GM12875 (cell line): ENCODE measurements at regions not wholly inside any gene's neighbourhood (a gene's known extent, or its start where the extent isn't known, plus 50 kb on each side); places are given as distances from the start of the nearest gene placed in this dataset.

ENCODE experiments used
- H3K4me3 ChIP-seq: one replicate; pipeline ENCODE4 v1.5.1; 2011; ENCODE audit warnings: low read depth, low read length, control low read depth
- TF ChIP-seq, protein P1 (sequence below): IDR thresholded peaks from 2 replicates; pipeline ENCODE4 v1.5.1; 2011; ENCODE audit warnings: low read depth, mild to moderate bottlenecking, control low read depth, inconsistent platforms, low read length, moderate library complexity, borderline replicate concordance; ENCODE audit not compliant: insufficient read depth

DNA sequence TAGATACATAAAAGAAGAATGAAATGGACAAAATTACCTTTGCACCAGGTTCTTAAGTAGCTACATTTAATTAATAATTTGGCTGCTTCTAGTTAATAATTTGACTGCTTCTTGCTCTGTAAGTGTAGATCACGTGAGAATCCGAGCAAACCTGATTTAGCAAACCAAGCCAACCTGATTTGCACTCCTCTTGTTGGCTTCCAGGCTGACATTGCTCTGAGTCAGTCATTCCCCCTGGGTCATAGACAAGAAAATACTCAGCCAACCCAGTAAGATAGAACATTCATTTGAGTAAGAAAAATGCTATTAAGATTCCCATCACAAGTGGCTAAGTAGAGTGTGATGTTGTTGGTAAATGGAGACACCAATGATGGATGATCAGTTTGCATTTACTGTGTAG, 304.1 kb downstream of the C11orf87 start:
- no peak overlapping the region for H3K4me3 ChIP-seq
- TF ChIP-seq, protein P1, sequence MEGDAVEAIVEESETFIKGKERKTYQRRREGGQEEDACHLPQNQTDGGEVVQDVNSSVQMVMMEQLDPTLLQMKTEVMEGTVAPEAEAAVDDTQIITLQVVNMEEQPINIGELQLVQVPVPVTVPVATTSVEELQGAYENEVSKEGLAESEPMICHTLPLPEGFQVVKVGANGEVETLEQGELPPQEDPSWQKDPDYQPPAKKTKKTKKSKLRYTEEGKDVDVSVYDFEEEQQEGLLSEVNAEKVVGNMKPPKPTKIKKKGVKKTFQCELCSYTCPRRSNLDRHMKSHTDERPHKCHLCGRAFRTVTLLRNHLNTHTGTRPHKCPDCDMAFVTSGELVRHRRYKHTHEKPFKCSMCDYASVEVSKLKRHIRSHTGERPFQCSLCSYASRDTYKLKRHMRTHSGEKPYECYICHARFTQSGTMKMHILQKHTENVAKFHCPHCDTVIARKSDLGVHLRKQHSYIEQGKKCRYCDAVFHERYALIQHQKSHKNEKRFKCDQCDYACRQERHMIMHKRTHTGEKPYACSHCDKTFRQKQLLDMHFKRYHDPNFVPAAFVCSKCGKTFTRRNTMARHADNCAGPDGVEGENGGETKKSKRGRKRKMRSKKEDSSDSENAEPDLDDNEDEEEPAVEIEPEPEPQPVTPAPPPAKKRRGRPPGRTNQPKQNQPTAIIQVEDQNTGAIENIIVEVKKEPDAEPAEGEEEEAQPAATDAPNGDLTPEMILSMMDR: no peak

DNA sequence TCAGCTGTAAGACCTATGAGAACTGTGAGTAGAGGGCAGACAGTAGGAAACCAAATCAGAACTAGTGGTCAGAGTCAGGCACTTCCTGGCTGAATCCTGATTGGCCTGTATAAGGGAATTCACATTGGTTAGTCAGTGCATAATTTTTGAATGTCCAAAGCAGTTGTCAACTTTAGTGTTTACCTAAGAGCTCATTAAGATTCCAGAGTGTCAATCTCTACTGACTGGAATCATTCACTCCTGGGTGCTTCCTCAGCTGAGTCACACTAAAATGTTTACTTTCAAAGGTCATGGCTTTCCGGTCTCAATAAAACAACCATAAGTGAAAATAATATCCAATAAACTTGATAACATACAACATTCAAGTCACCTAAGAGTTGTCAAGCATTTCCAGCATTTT, 306.1 kb downstream of the C11orf87 start:
- H3K4me3 ChIP-seq: no peak overlapping the region
- TF ChIP-seq, protein P1: no peak

DNA sequence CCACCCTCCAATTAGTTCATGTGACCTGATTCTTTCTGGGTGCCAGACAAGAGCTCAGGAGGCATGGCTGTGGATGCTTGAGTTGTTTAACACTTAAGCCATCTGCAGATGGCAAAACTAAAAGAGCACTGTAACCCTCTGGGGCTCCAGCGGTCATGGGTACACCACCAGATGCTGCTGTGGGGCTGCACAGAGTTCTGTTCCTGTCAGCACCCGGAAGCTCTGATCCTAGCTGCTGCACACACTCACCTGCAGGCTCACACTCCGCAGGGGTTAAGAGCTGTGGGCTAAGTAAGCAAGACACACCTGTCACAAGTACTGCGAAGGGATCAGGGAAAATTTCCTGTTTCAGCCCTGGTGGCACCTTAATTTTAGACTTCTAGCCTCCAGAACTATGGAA, 307.8 kb downstream of the C11orf87 start:
- TF ChIP-seq, protein P1: no peak; the same call in 1 of the 2 replicates
- no peak overlapping the region for H3K4me3 ChIP-seq

DNA sequence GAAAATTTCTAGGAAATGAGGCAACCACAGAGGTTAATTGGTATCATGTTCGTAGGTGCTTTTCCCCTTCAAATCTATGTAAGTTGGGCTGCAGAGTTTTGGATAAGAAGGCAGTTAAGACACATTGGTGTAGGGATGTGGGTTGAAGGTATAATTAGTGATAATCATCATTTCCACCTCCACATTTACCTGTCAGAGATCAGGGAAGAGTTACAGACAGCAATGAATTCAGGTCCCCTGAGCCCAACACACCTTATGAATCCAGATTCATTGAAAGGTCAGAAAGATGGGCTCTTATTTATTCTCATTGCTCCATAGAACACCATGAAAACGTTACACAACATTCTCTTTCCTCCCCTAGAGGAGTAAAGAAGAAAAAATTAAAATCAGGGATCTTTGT, 308.7 kb downstream of the C11orf87 start:
- TF ChIP-seq, protein P1: no peak
- H3K4me3 ChIP-seq: no peak overlapping the region

DNA sequence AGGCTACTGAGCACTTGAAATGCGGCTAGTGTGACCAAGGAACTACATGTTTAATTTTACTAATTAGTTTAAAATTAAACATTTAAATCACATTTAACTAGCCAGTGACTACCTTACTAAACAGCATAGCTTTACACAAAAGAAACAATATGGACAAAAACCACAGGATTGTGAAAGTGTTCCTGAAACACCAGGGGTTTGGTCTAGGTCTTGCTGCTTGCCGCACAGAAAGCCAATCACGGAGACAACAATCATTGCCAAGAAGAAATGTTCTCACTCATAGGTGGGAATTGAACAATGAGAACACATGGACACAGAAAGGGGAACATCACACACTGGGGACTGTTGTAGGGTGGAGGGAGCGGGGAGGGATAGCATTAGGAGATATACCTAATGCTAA, 309.5 kb downstream of the C11orf87 start:
- H3K4me3 ChIP-seq: no peak overlapping the region
- TF ChIP-seq, protein P1: no peak

DNA sequence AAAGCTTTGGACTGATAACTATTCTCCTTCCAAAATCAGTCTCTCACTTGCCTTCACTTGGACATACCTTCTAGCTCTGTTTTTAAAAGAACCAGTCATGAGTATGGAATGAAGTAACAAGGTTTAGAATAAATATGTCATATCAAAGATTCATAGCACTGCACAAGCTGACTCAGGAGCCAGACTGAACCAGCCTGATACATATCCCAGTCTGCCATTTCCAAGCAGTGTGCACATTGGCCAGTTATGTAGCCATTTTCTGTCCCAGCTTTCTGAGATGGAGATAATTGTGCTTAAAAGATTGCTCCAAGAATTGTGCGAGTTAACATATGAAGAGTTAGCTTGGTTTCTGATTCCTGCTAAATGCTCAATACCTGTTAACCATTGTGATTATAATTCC, 311.3 kb downstream of the C11orf87 start:
- no peak overlapping the region for H3K4me3 ChIP-seq
- TF ChIP-seq, protein P1: no peak

DNA sequence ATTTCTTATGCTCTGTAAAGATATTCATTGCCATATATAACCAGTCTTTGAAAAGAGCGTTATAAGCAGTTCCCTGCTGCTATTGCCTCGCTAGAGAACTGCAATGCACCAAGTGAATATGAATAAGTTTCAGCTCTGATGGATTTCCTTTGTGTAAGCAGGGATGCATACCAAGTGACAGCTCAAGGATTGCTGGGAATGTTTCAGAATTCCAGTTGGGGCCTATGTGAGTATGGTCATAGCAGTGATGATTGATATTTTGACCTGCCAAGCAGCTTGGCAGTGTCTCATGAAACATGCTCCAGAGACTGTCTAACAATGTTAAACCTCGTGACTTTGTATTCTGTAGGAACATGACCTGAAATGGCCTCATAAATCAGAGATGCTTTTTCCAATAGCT, 312.6 kb downstream of the C11orf87 start:
- TF ChIP-seq, protein P1: no peak

More for the DNA sequence above, 312.6 kb downstream of the C11orf87 start:
- no peak overlapping the region for H3K4me3 ChIP-seq
